H1 (cell line): ENCODE measurements at regions not wholly inside any gene's neighbourhood (a gene's known extent, or its start where the extent isn't known, plus 50 kb on each side); places are given as distances from the start of the nearest gene placed in this dataset.

ENCODE experiments used
- HDAC2 ChIP-seq, 2 experiments: fragments of 300-600 bp in 1 of 2; sonication (generic) in 1 of 2; IDR thresholded peaks; 2 replicates each; pipeline ENCODE4 v1.6.1; 2011 to 2012; ENCODE audit warnings: low read depth in 2 of 2, low read length in 2 of 2, mild to moderate bottlenecking in 2 of 2, moderate library complexity in 2 of 2, borderline replicate concordance in 1 of 2, inconsistent platforms in 1 of 2
- RBBP5 ChIP-seq: IDR thresholded peaks from 2 replicates; pipeline ENCODE4 v1.7.1; 2012; ENCODE audit warnings: low read depth, mild to moderate bottlenecking, inconsistent platforms, low read length, moderate library complexity, borderline replicate concordance
- SIRT6 ChIP-seq: IDR thresholded peaks from one replicate; pipeline ENCODE4 v1.7.1; 2012; ENCODE audit warnings: low read length, inconsistent platforms
- SIX5 ChIP-seq: IDR thresholded peaks from 2 replicates; pipeline ENCODE4 v1.6.1; 2011; ENCODE audit warnings: mild to moderate bottlenecking, low read depth, low read length
- SUZ12 ChIP-seq: fragments of 200-600 bp; sonication (generic); IDR thresholded peaks from 2 replicates; pipeline ENCODE4 v1.6.1; 2012; ENCODE audit warnings: mild to moderate bottlenecking, inconsistent platforms, low read length, moderate library complexity, mixed read lengths
- TF ChIP-seq, protein P1 (sequence below): fragments of 300-600 bp; sonication (generic); IDR thresholded peaks from 2 replicates; pipeline ENCODE4 v1.7.1; 2012; ENCODE audit warnings: low read length, moderate library complexity, mild to moderate bottlenecking, inconsistent platforms; ENCODE audit not compliant: insufficient replicate concordance
- TF ChIP-seq, protein P2 (sequence below): IDR thresholded peaks from 2 replicates; pipeline ENCODE4 v1.6.1; 2011; ENCODE audit warnings: low read depth, mild to moderate bottlenecking, low read length; ENCODE audit not compliant: insufficient read depth
- TF ChIP-seq, protein P3 (sequence below): IDR thresholded peaks from 2 replicates; pipeline ENCODE4 v1.6.1; 2012; ENCODE audit warnings: inconsistent platforms

DNA sequence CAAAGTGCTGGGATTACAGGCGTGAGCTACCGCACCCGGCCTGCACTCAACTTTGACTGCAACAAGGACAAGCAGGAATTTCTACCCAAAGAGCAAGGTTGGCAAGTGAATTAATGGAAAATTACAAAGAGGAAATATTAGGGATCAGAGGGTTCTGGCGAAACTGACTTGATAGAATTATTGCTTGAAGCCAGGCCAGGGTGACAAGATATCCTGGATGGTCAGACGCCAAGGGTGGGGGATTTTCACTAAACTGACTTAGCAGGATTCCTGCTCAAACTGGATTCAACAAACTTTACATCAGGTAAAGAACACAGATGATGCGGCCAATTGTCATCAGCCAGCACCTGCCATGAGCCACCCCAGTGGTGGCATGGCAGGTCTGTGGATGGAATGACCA, 603.6 kb upstream of the MGMT start (continued):
- TF ChIP-seq, protein P1, sequence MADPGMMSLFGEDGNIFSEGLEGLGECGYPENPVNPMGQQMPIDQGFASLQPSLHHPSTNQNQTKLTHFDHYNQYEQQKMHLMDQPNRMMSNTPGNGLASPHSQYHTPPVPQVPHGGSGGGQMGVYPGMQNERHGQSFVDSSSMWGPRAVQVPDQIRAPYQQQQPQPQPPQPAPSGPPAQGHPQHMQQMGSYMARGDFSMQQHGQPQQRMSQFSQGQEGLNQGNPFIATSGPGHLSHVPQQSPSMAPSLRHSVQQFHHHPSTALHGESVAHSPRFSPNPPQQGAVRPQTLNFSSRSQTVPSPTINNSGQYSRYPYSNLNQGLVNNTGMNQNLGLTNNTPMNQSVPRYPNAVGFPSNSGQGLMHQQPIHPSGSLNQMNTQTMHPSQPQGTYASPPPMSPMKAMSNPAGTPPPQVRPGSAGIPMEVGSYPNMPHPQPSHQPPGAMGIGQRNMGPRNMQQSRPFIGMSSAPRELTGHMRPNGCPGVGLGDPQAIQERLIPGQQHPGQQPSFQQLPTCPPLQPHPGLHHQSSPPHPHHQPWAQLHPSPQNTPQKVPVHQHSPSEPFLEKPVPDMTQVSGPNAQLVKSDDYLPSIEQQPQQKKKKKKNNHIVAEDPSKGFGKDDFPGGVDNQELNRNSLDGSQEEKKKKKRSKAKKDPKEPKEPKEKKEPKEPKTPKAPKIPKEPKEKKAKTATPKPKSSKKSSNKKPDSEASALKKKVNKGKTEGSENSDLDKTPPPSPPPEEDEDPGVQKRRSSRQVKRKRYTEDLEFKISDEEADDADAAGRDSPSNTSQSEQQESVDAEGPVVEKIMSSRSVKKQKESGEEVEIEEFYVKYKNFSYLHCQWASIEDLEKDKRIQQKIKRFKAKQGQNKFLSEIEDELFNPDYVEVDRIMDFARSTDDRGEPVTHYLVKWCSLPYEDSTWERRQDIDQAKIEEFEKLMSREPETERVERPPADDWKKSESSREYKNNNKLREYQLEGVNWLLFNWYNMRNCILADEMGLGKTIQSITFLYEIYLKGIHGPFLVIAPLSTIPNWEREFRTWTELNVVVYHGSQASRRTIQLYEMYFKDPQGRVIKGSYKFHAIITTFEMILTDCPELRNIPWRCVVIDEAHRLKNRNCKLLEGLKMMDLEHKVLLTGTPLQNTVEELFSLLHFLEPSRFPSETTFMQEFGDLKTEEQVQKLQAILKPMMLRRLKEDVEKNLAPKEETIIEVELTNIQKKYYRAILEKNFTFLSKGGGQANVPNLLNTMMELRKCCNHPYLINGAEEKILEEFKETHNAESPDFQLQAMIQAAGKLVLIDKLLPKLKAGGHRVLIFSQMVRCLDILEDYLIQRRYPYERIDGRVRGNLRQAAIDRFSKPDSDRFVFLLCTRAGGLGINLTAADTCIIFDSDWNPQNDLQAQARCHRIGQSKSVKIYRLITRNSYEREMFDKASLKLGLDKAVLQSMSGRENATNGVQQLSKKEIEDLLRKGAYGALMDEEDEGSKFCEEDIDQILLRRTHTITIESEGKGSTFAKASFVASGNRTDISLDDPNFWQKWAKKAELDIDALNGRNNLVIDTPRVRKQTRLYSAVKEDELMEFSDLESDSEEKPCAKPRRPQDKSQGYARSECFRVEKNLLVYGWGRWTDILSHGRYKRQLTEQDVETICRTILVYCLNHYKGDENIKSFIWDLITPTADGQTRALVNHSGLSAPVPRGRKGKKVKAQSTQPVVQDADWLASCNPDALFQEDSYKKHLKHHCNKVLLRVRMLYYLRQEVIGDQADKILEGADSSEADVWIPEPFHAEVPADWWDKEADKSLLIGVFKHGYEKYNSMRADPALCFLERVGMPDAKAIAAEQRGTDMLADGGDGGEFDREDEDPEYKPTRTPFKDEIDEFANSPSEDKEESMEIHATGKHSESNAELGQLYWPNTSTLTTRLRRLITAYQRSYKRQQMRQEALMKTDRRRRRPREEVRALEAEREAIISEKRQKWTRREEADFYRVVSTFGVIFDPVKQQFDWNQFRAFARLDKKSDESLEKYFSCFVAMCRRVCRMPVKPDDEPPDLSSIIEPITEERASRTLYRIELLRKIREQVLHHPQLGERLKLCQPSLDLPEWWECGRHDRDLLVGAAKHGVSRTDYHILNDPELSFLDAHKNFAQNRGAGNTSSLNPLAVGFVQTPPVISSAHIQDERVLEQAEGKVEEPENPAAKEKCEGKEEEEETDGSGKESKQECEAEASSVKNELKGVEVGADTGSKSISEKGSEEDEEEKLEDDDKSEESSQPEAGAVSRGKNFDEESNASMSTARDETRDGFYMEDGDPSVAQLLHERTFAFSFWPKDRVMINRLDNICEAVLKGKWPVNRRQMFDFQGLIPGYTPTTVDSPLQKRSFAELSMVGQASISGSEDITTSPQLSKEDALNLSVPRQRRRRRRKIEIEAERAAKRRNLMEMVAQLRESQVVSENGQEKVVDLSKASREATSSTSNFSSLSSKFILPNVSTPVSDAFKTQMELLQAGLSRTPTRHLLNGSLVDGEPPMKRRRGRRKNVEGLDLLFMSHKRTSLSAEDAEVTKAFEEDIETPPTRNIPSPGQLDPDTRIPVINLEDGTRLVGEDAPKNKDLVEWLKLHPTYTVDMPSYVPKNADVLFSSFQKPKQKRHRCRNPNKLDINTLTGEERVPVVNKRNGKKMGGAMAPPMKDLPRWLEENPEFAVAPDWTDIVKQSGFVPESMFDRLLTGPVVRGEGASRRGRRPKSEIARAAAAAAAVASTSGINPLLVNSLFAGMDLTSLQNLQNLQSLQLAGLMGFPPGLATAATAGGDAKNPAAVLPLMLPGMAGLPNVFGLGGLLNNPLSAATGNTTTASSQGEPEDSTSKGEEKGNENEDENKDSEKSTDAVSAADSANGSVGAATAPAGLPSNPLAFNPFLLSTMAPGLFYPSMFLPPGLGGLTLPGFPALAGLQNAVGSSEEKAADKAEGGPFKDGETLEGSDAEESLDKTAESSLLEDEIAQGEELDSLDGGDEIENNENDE = no peak
- no peak for TF ChIP-seq HDAC2 (IDR thresholded peaks at IDR 0.05; ENCODE audit: borderline replicate concordance in 1 of 2, low read depth in 2 of 2, low read length in 2 of 2)
- TF ChIP-seq, protein P2, sequence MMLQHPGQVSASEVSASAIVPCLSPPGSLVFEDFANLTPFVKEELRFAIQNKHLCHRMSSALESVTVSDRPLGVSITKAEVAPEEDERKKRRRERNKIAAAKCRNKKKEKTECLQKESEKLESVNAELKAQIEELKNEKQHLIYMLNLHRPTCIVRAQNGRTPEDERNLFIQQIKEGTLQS = no peak
- no peak for TF ChIP-seq SIX5
- TF ChIP-seq RBBP5 = no peak
- TF ChIP-seq, protein P3, sequence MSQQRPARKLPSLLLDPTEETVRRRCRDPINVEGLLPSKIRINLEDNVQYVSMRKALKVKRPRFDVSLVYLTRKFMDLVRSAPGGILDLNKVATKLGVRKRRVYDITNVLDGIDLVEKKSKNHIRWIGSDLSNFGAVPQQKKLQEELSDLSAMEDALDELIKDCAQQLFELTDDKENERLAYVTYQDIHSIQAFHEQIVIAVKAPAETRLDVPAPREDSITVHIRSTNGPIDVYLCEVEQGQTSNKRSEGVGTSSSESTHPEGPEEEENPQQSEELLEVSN = no peak
- TF ChIP-seq SUZ12 = no peak
- no peak for TF ChIP-seq SIRT6
